Fibroblast of pulmonary artery (primary cell): ENCODE measurements at regions not wholly inside any gene's neighbourhood (a gene's known extent, or its start where the extent isn't known, plus 50 kb on each side); places are given as distances from the start of the nearest gene placed in this dataset.
A peak's percentile ranks its signal among the peaks of the same experiment; 100 is the strongest.

ENCODE experiments used
- DNase-seq: peaks from one replicate; pipeline ENCODE4 v3.0.0-alpha.2; 2010; ENCODE audit warnings: low read depth
- H3K4me3 ChIP-seq: replicated peaks from 2 replicates; pipeline ENCODE4 v1.5.1; 2011; ENCODE audit warnings: low read depth, mild to moderate bottlenecking, control low read depth, low read length, moderate library complexity
- CTCF ChIP-seq: IDR thresholded peaks from 2 replicates; pipeline ENCODE4 v1.5.1; 2011; ENCODE audit warnings: mild to moderate bottlenecking, control low read depth, low read length, inconsistent platforms; ENCODE audit errors: missing control alignments

- no peak overlapping the region for H3K4me3 ChIP-seq
- DNase-seq = peak; percentile 63
- peak; percentile 92 for TF ChIP-seq CTCF
Observed at GRCh38 chr4:126604268-126604867, 1028.4 kb upstream of the INTU start.

- no peak overlapping the region for H3K4me3 ChIP-seq
- peak; percentile 10 for DNase-seq
- no peak for TF ChIP-seq CTCF
Observed at GRCh38 chr4:126610933-126611332, 1021.8 kb upstream of the INTU start.

- H3K4me3 ChIP-seq = no peak overlapping the region
- DNase-seq = peak; percentile 54
- TF ChIP-seq CTCF = no peak
Observed at GRCh38 chr4:126611900-126612299, 1020.9 kb upstream of the INTU start.

GRCh38 chr4:126614356-126614855 is 1018.4 kb upstream of the INTU start:
- no peak overlapping the region for H3K4me3 ChIP-seq
- TF ChIP-seq CTCF = no peak

GRCh38 chr4:126616795-126617194 is 1016.0 kb upstream of the INTU start:
- DNase-seq = no peak
- no peak overlapping the region for H3K4me3 ChIP-seq
- TF ChIP-seq CTCF = no peak

More at GRCh38 chr4:126614356-126614855, 1018.4 kb upstream of the INTU start:
- no peak for DNase-seq

- TF ChIP-seq CTCF = peak; percentile 78
- DNase-seq = peak; percentile 45
- H3K4me3 ChIP-seq = no peak overlapping the region
Observed at GRCh38 chr4:126627255-126627654, 1005.5 kb upstream of the INTU start.

- no peak for DNase-seq
- no peak overlapping the region for H3K4me3 ChIP-seq
- TF ChIP-seq CTCF = no peak
Observed at GRCh38 chr4:126628933-126629332, 1003.8 kb upstream of the INTU start.
